NB4 (cell line): ENCODE measurements at regions not wholly inside any gene's neighbourhood (a gene's known extent, or its start where the extent isn't known, plus 50 kb on each side); places are given as distances from the start of the nearest gene placed in this dataset.

Source experiments
- DNase-seq: peaks from one replicate; pipeline ENCODE4 v3.0.0; 2010; ENCODE audit warnings: low read depth
- H3K4me3 ChIP-seq: one replicate; pipeline ENCODE4 v1.5.1; 2011; ENCODE audit warnings: mild to moderate bottlenecking, low read depth, low read length, moderate library complexity
- MAX ChIP-seq: IDR thresholded peaks from 2 replicates; pipeline ENCODE4 v1.6.1; 2011; ENCODE audit warnings: low read depth, low read length
- MYC ChIP-seq: IDR thresholded peaks from 2 replicates; pipeline ENCODE4 v1.6.1; 2011; ENCODE audit warnings: low read depth, low read length
- POLR2A ChIP-seq: IDR thresholded peaks from 2 replicates; pipeline ENCODE4 v1.6.1; 2011; ENCODE audit warnings: mild to moderate bottlenecking; ENCODE audit not compliant: insufficient read length; ENCODE audit errors: extremely low read depth
- TF ChIP-seq, protein P1 (sequence below): IDR thresholded peaks from one replicate; pipeline ENCODE4 v1.5.1; 2012; ENCODE audit warnings: low read depth, low read length

- TF ChIP-seq, protein P1, sequence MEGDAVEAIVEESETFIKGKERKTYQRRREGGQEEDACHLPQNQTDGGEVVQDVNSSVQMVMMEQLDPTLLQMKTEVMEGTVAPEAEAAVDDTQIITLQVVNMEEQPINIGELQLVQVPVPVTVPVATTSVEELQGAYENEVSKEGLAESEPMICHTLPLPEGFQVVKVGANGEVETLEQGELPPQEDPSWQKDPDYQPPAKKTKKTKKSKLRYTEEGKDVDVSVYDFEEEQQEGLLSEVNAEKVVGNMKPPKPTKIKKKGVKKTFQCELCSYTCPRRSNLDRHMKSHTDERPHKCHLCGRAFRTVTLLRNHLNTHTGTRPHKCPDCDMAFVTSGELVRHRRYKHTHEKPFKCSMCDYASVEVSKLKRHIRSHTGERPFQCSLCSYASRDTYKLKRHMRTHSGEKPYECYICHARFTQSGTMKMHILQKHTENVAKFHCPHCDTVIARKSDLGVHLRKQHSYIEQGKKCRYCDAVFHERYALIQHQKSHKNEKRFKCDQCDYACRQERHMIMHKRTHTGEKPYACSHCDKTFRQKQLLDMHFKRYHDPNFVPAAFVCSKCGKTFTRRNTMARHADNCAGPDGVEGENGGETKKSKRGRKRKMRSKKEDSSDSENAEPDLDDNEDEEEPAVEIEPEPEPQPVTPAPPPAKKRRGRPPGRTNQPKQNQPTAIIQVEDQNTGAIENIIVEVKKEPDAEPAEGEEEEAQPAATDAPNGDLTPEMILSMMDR, result no peak
- TF ChIP-seq MYC, result no peak
- no peak for TF ChIP-seq MAX
- no peak for TF ChIP-seq POLR2A
- DNase-seq, result no peak
- no peak overlapping the region for H3K4me3 ChIP-seq
These were observed 72.4 kb upstream of the NHSL1 start for GRCh38 chr6:138571585-138572166.

GRCh38 chr6:138572167-138572875 lies 73.0 kb upstream of the NHSL1 start:
- no peak overlapping the region for H3K4me3 ChIP-seq
- DNase-seq, result no peak

GRCh38 chr6:138572885-138573284 lies 73.6 kb upstream of the NHSL1 start:
- no peak for DNase-seq
- TF ChIP-seq, protein P1, result no peak
- TF ChIP-seq MAX (no peak), MYC (no peak), POLR2A (no peak)
- H3K4me3 ChIP-seq, result no peak overlapping the region

More at GRCh38 chr6:138572167-138572875, 73.0 kb upstream of the NHSL1 start:
- TF ChIP-seq MYC (no peak), POLR2A (no peak), MAX (no peak)
- TF ChIP-seq, protein P1, result no peak

- no peak for TF ChIP-seq POLR2A
- TF ChIP-seq, protein P1, result no peak
- TF ChIP-seq MAX, result no peak
- TF ChIP-seq MYC, result no peak
- no peak overlapping the region for H3K4me3 ChIP-seq
- DNase-seq, result no peak
These were observed 76.0 kb upstream of the NHSL1 start for GRCh38 chr6:138575257-138575656.

DNA sequence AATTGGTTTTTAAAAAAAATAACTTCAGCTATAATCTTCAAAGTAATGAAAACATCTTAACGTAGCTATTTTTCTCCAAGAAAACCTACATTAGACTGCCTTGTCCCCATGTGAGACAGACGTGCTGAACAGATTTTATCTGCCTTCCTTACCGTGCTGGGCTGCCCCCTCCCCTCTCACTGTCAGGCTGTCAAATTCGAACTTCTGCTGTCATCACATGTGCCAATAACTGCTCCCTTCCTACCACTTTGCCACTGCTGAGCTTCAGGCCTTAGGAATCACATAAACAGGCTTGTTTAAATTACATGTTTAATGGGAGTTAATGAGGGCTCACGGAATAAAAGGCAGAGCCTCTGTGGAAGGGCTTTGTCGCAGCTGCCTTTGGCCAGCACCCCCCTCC lies 77.0 kb upstream of the NHSL1 start:
- H3K4me3 ChIP-seq, result no peak overlapping the region
- TF ChIP-seq, protein P1, result no peak
- TF ChIP-seq POLR2A (no peak), MYC (no peak), MAX (no peak)
- DNase-seq, result no peak
